CD4-positive, alpha-beta T cell treated with Interleukin-10 for 1 hour (primary cell): ENCODE measurements at regions not wholly inside any gene's neighbourhood (a gene's known extent, or its start where the extent isn't known, plus 50 kb on each side); places are given as distances from the start of the nearest gene placed in this dataset.
A peak's percentile ranks its signal among the peaks of the same experiment; 100 is the strongest.

Experiments used
- DNase-seq: peaks from one replicate; pipeline ENCODE4 v3.0.0-alpha.2; 2020

DNA sequence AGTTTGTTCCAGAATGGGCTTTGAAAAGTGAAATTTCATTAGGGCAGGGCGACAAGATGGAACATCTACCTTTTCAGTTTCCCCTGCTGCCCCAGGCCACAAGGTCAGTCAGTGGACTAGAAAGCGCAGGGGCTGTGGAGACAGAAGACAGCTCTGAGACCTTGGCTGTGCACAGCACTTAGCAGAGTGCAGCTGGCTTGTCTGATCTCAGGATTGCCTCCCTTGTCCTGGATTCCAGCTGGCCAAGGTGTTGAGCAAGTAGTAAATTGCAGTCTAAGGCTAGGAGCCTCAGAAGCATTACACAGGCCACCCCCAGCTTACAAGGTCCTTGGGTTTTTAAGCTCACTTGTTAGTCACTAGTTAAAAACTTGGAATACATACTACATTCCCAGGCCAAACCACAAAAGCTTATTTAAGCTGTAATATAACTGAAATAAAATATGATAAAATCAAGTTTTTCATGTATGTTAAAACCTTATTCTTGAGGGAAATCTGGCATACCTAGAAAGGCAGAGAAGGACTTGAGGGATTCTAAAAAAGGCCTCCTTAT lies 67.3 kb upstream of the NPY start:
- no peak for DNase-seq

DNA sequence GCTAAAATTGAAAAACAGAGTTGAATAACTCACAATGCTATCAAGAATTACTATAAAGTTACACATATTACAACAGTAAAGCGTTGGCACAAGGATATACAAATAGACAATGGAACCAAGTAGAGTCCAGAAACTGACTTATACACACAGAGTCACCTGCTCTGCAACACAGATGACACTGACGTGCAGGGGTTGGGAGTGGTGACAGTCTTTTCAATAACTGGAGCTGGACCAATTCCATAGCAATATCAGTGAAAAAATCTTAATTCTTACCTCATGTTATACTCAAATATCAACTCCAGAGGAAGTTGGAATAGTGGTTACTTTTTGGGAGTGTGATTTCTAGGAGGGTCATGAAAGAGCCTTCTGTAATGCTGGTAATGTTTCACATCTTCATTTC lies 62.5 kb upstream of the NPY start:
- no peak for DNase-seq

DNA sequence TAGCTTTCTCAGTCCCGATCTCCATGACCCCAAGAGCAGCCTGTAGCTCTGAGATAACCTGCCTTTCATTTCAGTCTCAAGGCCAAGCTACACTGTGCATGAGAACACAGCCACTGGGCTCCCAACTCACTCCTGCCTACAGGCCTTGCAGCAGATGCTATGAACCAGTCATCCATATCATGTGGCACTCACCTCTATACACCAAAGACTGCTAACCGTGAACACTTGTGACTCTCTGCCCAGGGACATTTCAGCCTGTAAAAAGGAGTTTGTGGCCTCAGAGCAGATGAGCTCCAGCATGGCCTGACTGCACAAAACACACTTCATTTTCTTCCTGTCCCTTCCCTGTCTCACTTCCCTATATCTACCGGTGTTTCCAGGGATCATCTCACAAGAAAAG lies 56.9 kb upstream of the NPY start:
- DNase-seq = no peak

DNA sequence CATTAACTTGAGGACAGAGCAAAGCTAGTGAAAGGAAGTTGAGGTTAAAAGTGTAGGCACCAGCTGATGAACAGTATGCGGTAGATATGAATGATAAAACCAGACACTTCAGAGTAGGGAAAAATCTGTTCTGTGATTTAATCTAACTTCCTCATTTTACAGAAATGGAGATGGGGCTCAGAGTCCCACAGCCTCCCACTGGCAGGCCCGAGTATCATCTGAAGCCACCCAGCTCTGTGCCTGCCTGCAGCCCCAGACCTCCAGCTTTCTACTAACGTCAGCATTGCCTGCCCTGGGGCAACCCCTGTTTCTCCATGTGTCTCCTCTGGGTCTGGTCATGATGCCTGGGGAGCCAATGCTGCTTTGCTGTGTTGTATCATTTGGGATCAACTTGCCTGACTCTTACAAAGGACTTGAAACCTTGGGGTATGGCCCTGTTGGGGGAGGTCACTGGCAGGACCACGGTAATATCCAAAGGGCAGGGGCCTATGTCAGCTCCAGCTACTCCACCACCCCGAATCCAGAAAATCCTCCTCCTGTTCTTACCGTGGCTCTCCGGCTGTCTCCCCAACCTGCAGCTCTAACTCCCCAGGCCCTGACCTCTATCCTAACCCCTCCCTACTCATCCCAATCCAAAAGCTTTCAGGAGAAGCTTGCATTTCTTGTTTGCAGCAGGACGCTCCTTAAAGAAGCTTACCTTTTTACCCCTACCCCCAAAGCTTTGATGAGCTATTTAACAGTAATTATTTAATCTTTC lies 56.2 kb upstream of the NPY start:
- peak; percentile 30 for DNase-seq

DNA sequence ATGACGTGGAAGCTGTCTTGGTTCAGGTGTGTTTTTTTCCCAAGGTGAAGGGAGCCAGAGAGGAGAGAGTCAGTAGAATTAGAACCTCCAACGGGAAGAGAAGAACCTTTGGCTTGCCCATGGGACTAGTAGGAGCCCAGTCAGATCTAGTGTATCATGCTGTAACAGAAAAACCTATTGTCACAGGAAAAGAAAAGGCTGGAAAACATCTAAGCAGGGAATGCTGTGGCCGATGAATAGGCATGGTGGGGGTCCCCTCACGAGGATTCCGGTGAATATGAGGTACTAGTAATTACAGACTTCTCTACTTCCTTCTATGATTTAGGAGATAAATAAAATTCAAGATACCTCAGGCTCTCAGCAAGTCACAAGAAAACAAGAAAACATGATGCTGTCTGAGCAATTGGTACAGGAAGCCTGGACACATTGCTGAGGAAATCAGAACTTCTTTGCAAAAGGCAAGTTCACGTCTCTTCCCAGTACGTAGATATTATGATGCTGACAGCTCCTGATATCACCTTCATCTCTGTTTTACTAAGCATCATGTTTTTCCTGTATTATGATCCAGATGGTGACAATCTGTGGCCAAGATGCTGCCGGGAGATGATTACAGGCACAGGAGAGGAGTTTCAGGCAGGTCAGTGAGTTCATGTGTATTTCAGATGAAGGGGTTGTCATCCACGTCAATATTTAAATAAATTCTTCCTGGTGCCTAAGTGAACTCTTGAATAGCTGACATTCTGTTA lies 54.3 kb upstream of the NPY start:
- DNase-seq = no peak

DNA sequence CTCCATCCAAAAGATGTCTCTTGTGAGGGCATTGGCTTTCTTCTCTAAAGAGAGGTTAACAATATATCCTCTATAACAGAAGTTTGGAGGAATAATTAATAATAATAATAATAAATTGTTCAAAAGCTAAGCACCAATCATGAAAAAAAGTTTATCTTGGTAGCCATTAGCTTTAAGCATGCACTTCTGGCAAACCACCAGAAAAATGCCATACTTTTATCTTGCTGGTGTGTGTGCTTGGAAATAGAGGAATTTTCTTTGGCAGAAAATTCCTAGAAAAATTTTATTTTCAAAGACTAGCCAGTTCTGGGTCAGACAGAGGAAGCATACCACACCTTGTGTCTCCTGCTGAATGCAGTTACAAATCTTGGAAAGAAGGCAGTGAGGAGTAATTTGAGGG lies 52.5 kb upstream of the NPY start:
- DNase-seq = no peak

DNA sequence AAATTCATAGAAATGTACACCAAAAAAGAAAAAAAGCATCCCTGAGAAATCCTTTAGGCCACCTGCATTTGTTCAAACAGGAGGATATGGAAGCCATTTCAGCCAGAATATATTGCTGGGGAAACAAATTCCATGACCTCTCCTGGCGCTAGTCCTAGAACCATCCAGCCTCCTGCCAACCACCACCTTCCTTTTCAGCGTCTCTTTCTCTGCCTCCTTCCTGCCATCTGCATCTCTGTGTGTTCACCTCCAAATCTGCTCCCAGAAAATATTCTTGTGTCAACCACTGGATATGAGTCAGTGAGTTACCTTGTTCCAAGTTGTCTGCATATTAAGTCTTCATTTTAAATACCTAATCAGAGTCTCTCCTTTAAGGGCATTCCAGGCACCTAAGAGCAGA lies 50.6 kb upstream of the NPY start:
- no peak for DNase-seq
